Endothelial cell of hepatic sinusoid (primary cell): ENCODE measurements at regions not wholly inside any gene's neighbourhood (a gene's known extent, or its start where the extent isn't known, plus 50 kb on each side); places are given as distances from the start of the nearest gene placed in this dataset.
"Not testable (repeated sequence)": the region's sequence is repeated elsewhere in the genome, so short reads cannot be mapped to it uniquely, and the experiment has no call there.

Experiments
- in situ Hi-C: cut with HindIII; loops from 2 replicates; pipeline ENCODE4 v1.10.0; 2017; ENCODE audit warnings: low sequenced_read_pairs

- in situ Hi-C loops: no loop called here
Measured at GRCh38 chr5:4581289-4581688, 558.8 kb upstream of the ADAMTS16 start.

GRCh38 chr5:4584982-4585381 lies 555.1 kb upstream of the ADAMTS16 start:
- in situ Hi-C loops: no loop called here

- in situ Hi-C loops: no loop called here
Measured at GRCh38 chr5:4613440-4613839, 526.7 kb upstream of the ADAMTS16 start.

- in situ Hi-C loops: no loop called here
Measured at GRCh38 chr5:4614088-4614487, 526.0 kb upstream of the ADAMTS16 start.

GRCh38 chr5:4615369-4615768 lies 524.8 kb upstream of the ADAMTS16 start:
- in situ Hi-C loops: not testable (repeated sequence)

GRCh38 chr5:4625206-4625896 lies 514.8 kb upstream of the ADAMTS16 start:
- in situ Hi-C loops: no loop called here

GRCh38 chr5:4627131-4627530 lies 513.0 kb upstream of the ADAMTS16 start:
- in situ Hi-C loops: no loop called here

- in situ Hi-C loops: no loop called here
Measured at GRCh38 chr5:4627929-4628328, 512.2 kb upstream of the ADAMTS16 start.

GRCh38 chr5:4628645-4629385 lies 511.3 kb upstream of the ADAMTS16 start:
- in situ Hi-C loops: no loop called here

GRCh38 chr5:4630031-4630430 lies 510.1 kb upstream of the ADAMTS16 start:
- in situ Hi-C loops: no loop called here

GRCh38 chr5:4634342-4634741 lies 505.8 kb upstream of the ADAMTS16 start:
- in situ Hi-C loops: no loop called here

GRCh38 chr5:4636378-4636777 lies 503.8 kb upstream of the ADAMTS16 start:
- in situ Hi-C loops: no loop called here

GRCh38 chr5:4639946-4640345 lies 500.2 kb upstream of the ADAMTS16 start:
- in situ Hi-C loops: no loop called here

- in situ Hi-C loops: no loop called here
Measured at GRCh38 chr5:4640795-4641194, 499.3 kb upstream of the ADAMTS16 start.

GRCh38 chr5:4642525-4642924 lies 497.6 kb upstream of the ADAMTS16 start:
- in situ Hi-C loops: no loop called here

GRCh38 chr5:4643190-4643589 lies 496.9 kb upstream of the ADAMTS16 start:
- in situ Hi-C loops: no loop called here

GRCh38 chr5:4643960-4644359 lies 496.2 kb upstream of the ADAMTS16 start:
- in situ Hi-C loops: no loop called here

GRCh38 chr5:4646715-4647375 lies 493.3 kb upstream of the ADAMTS16 start:
- in situ Hi-C loops: no loop called here

- in situ Hi-C loops: no loop called here
Measured at GRCh38 chr5:4647955-4648354, 492.2 kb upstream of the ADAMTS16 start.

GRCh38 chr5:4651806-4652565 lies 488.1 kb upstream of the ADAMTS16 start:
- in situ Hi-C loops: no loop called here

GRCh38 chr5:4653475-4653874 lies 486.7 kb upstream of the ADAMTS16 start:
- in situ Hi-C loops: no loop called here
